ENCODE measurements at regions not wholly inside any gene's neighbourhood (a gene's known extent, or its start where the extent isn't known, plus 50 kb on each side); places are given as distances from the start of the nearest gene placed in this dataset.

- no peaks in the 10 kb centered on the region for H3K9me3 Mint-ChIP-seq (ENCODE audit: unreplicated experiment)
- DNase-seq (ENCODE audit: low spot score): no peak
- no peak overlapping the region for H3K27ac Mint-ChIP-seq (ENCODE audit: unreplicated experiment)
- no peak overlapping the region for H3K4me3 Mint-ChIP-seq (ENCODE audit: unreplicated experiment)
- H3K4me1 Mint-ChIP-seq (ENCODE audit: unreplicated experiment): no peaks in the 10 kb centered on the region
- no peaks in the 10 kb centered on the region for H3K27me3 Mint-ChIP-seq (ENCODE audit: unreplicated experiment)
- no peaks in the 10 kb centered on the region for H3K36me3 Mint-ChIP-seq (ENCODE audit: low read depth, unreplicated experiment)
- TF ChIP-seq CTCF (IDR thresholded peaks at IDR 0.05; ENCODE audit: unreplicated experiment): no peak
These were observed 459.9 kb upstream of the ZNF462 start for GRCh38 chr9:106403081-106403480.

GRCh38 chr9:106404137-106404536, 458.8 kb upstream of the ZNF462 start:
- Mint-ChIP-seq H3K36me3 (ENCODE audit: low read depth, unreplicated experiment) (no peaks in the 10 kb centered on the region), H3K27ac (ENCODE audit: unreplicated experiment) (no peak overlapping the region), H3K4me1 (ENCODE audit: unreplicated experiment) (no peaks in the 10 kb centered on the region), H3K9me3 (ENCODE audit: unreplicated experiment) (no peaks in the 10 kb centered on the region), H3K4me3 (ENCODE audit: unreplicated experiment) (no peak overlapping the region), H3K27me3 (ENCODE audit: unreplicated experiment) (no peaks in the 10 kb centered on the region)
- TF ChIP-seq CTCF (IDR thresholded peaks at IDR 0.05; ENCODE audit: unreplicated experiment): no peak
- DNase-seq (ENCODE audit: low spot score): no peak

- Mint-ChIP-seq H3K9me3 (ENCODE audit: unreplicated experiment) (no peaks in the 10 kb centered on the region), H3K4me3 (ENCODE audit: unreplicated experiment) (no peak overlapping the region), H3K27ac (ENCODE audit: unreplicated experiment) (no peak overlapping the region), H3K27me3 (ENCODE audit: unreplicated experiment) (no peaks in the 10 kb centered on the region), H3K36me3 (ENCODE audit: low read depth, unreplicated experiment) (no peaks in the 10 kb centered on the region), H3K4me1 (ENCODE audit: unreplicated experiment) (no peaks in the 10 kb centered on the region)
- no peak for TF ChIP-seq CTCF (IDR thresholded peaks at IDR 0.05; ENCODE audit: unreplicated experiment)
- DNase-seq (ENCODE audit: low spot score): no peak
These were observed 457.0 kb upstream of the ZNF462 start for GRCh38 chr9:106405871-106406435.

GRCh38 chr9:106414042-106414441, 448.9 kb upstream of the ZNF462 start:
- TF ChIP-seq CTCF (IDR thresholded peaks at IDR 0.05; ENCODE audit: unreplicated experiment): no peak
- no peak for DNase-seq (ENCODE audit: low spot score)
- H3K27me3 Mint-ChIP-seq (ENCODE audit: unreplicated experiment): peaks cover 2% of the 10 kb centered on the region
- no peak overlapping the region for H3K27ac Mint-ChIP-seq (ENCODE audit: unreplicated experiment)
- no peaks in the 10 kb centered on the region for H3K4me1 Mint-ChIP-seq (ENCODE audit: unreplicated experiment)
- H3K36me3 Mint-ChIP-seq (ENCODE audit: low read depth, unreplicated experiment): no peaks in the 10 kb centered on the region
- no peaks in the 10 kb centered on the region for H3K9me3 Mint-ChIP-seq (ENCODE audit: unreplicated experiment)
- H3K4me3 Mint-ChIP-seq (ENCODE audit: unreplicated experiment): no peak overlapping the region

GRCh38 chr9:106417685-106418084, 445.3 kb upstream of the ZNF462 start:
- Mint-ChIP-seq H3K36me3 (ENCODE audit: low read depth, unreplicated experiment) (no peaks in the 10 kb centered on the region), H3K27me3 (ENCODE audit: unreplicated experiment) (peaks cover 2% of the 10 kb centered on the region), H3K4me3 (ENCODE audit: unreplicated experiment) (no peak overlapping the region), H3K27ac (ENCODE audit: unreplicated experiment) (no peak overlapping the region), H3K9me3 (ENCODE audit: unreplicated experiment) (no peaks in the 10 kb centered on the region), H3K4me1 (ENCODE audit: unreplicated experiment) (peaks cover 6% of the 10 kb centered on the region)
- no peak for TF ChIP-seq CTCF (IDR thresholded peaks at IDR 0.05; ENCODE audit: unreplicated experiment)
- DNase-seq (ENCODE audit: low spot score): no peak
